Kasumi-1 (cell line): ENCODE measurements at regions not wholly inside any gene's neighbourhood (a gene's known extent, or its start where the extent isn't known, plus 50 kb on each side); places are given as distances from the start of the nearest gene placed in this dataset.

Experiments
- DNase-seq, 2 experiments: peaks; one replicate each; lab custom pipeline; 2025; lab: John Stamatoyannopoulos, UW

DNA sequence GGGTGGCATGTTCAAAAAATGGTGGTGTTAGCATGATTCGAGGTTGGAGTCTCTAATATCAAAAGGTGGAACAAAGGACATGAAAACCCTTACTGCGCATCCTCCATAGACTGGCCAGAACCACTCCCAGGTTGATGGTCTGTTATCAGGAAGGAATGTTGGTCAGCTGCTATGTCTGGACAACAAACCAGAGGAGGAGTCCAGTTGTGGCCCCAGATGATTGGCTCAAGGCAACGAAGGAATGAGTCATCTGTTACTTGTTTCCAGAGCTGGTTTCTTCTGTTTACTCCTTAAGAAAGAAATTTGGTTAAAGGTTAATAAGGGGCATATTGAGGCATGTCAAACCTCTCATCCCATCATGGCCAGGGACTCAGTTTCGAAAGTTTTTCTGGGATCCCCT lies 56.8 kb upstream of the GRIA4 start:
- DNase-seq: no peak

DNA sequence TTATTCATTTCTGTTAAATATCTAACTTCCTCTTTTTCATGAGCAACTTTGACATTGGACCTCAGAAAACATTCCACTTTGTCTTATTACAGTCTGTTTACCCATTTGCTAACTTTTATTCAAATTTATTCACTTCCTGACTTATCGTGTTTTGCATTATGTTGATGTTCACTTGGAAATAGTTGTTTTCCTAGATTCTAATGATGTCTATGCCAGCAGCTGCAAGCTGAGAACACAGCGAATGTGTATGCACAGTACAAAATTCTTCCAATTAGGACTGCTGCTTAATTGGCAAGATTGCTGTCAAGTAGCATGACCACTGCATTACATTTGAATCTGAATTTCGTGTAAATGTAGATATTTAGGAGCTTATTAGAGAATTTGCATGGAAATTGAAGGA lies 61.5 kb upstream of the GRIA4 start:
- DNase-seq: peak in 1 of 2 experiments; percentile 27

DNA sequence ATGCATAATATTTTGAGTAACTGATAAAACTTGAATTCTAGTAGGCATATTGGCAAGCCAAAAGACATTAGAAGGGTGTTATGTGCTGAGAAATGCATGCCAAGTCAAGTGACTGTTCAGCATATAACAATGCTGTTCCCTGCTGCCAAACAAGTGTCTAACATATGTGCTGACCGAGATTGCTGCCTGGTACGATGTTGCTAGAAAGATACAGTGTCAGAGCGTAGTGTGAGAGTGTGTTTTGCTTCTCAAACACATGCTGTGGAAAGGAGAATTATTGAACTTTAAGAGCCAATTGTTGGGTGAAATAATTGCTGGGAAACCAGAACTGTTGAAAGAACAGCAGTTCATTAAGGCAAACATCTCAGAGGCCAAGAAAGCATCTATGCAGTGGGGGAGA lies 71.3 kb upstream of the GRIA4 start:
- DNase-seq: no peak

DNA sequence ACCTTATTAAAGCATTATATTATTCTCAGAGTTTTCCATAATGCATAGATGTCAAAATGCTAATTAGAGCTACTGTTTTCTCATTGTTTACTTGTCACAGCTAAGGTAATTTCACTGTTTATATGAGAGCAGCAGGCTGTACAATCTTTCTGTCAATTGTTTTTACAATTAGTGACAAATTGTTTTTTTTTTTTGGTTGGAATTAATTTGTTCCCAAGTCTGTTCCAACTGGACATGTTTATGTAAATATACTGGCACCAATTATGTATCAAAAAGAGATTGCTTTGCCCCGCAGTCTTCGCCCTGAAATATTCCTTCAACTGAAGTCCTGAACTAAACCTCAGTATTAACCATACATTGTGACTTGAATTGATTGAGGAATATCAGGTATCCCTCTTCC lies 72.3 kb upstream of the GRIA4 start:
- no peak for DNase-seq

DNA sequence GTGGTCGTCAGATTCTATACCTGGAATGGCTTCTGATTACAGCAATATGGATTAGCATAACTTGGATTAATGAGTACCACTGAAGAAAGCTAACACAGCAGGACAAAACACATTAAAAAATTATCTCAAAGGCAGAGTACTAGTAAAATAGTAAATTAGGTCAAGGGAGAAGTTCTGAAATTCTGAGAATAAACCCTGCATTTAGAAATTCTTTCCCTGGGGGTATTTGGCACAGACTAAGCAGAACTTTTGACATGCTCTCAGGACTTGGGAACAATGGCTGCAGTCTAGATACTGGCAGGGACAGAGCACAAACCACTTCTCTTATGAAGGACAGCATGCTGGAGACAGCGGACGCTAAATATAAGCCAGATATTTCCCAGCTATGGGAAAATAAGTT lies 85.6 kb upstream of the GRIA4 start:
- no peak for DNase-seq

DNA sequence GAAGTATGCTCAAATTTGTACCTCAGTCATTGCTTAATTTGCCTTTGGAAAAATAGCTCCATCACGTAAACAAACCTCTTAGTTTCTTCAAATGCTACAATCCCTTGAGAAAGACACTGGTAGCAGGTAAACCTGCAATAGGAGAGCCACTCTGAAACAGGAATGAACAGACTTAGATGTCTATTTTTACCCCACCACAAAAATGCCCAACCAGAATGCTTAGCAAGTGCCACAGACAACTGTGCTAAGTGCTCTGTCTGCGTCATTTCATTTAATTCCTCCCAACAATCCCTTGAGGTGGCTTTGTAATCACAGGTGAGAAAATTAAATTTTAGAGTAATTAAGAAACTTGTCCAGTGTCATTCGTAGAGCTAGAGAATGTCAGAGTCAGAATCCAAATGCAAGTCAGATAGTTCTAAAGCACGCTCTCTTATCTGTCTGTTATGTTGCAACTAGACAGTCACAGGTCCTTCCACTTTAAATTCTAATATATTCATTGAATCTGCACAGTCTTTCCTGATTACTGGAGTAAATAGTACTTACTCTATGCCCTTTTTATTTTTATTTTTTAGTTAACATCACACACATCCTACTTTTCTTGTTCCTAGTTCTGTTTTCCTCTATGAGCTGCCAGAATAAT lies 89.0 kb upstream of the GRIA4 start:
- DNase-seq: no peak

DNA sequence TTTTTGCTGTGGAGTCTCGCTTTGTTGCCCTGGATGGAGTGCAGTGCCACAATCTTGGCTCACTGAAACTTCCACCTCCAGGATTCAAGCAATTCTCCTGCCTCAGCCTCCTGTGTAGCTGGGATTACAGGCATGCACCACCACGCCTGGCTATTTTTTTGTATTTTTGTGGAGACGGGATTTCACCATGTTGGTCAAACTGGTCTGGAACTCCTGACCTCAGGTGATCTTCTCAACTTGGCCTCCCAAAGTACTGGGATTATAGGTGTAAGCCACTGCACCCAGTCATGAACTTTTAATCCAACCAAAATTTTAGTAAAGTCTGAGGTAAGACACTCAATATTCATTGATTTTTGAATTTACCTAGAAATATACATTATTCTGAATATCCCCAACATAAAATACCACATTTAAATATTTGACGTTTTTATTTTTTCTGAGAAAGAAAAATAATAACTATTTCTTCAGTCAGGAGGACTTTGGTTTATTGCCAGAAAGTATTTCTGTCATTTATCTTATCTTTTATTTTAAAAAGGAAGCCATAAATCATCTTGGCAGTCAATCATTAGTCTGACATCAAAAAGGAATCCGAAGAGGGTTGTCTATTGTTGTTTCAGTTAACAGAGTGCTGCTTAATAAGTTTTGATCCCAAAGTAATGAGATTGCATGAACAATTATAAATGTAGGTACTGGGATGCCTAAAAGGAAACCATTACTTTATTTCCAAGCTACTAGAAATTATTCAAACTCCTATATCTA lies 102.2 kb upstream of the GRIA4 start:
- DNase-seq: no peak

DNA sequence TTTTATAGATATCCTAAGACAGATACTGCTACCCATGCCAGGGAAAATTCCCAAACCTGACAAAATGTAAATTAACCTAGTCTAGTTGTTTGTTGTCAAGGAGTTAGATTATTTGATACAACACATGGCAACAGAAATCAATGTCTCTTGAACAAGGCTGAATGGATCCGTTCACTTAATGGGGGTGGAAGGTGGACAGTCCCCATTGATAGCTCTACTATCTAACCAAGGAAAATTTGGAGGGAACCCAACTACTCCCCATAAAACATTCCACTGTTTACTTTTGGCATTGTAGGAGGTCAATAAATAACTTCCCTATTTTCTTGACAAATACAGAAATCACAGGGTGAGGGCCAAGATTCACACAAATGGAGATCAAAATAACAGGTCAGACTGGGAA lies 117.9 kb upstream of the GRIA4 start:
- no peak for DNase-seq

DNA sequence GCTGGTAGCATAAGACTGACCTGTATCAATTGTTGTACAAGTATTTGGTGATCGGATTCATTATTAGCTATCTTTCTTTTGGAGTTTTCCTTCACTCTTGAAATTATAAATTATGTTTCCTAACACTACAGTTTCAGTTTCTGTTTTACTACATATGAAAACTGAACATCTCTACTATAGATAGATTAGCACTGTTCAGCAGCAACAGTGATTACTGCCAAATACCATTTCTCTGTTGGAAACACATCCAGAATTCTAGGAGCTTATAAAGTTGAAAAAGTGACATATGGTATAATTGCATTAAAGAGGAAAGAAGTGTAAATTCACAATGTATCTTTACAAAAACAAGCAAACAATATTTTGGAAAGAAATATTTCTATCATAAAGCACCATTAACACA lies 118.5 kb upstream of the GRIA4 start:
- DNase-seq: no peak

DNA sequence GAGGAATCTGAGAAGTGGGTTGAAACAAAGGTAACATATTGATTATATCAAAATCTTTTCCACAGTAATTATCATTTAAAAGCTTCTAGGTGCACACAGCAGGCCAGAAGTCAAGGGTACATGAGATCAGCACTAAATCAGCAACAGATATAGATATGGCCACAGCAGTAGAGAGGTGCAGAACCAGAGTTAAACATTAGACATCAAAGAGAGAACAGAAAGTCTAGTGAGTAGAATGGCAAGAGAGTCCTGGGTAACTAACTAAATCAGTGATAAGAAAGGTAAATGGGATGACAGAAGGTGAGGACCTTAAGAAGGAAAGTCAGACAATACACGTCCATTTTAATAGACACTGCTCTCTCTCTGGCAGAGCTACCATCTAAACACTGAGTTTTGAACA lies 119.5 kb upstream of the GRIA4 start:
- no peak for DNase-seq

DNA sequence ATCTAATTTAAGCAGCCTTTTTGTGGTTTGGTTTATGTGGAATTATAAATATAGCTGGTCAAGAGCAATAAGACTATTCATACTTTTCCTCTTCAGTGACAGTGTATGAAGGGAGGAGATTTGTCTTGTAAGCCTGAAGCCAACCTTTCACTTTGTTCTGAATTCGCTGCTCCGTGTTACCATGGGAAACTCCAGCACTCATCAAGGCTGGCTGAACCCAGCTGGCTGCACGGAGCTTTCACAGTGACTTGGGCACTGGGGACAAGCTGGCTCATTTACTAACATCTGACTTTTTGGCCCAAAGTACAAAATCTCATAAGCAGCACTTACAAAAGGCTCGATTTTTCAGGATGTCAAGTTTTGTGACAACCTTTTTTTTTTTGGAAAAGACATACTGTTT lies 120.4 kb upstream of the GRIA4 start:
- DNase-seq: no peak

DNA sequence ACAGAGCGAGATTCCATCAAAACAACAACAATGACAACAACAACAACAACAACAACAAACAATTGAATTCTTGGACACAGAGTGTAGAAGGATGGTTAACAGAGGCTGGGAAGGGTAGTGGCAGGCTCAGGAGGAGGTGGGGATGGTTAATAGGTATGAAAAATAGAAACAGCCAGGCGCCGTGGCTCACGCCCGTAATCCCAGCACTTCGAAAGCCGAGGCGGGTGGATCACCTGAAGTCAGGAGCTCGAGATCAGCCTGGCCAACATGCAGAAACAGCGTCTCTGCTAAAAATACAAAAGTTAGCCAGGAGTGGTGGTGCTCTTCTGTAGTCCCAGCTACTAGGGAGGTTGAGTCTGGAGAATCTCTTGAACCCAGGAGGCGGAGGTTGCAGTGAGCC lies 122.9 kb upstream of the GRIA4 start:
- no peak for DNase-seq

DNA sequence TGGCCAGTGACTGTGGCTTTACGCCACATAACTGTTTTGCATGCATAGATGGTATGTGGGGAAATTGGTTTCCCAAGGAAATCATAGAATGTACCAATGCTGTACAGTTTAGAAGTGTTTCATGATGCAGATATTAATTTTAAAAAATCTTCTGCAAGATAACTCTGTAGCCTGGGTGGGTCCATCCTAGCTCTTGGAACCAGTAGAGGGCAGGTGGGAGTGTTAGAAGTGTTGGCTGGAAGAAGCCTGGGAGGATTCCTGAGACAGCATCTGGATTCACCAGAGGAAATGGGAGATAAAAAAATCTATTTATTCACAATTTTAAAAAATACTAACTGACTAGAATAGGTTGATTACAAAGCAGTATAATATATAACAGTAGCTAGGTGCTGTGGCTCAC lies 139.9 kb upstream of the GRIA4 start:
- DNase-seq: no peak

DNA sequence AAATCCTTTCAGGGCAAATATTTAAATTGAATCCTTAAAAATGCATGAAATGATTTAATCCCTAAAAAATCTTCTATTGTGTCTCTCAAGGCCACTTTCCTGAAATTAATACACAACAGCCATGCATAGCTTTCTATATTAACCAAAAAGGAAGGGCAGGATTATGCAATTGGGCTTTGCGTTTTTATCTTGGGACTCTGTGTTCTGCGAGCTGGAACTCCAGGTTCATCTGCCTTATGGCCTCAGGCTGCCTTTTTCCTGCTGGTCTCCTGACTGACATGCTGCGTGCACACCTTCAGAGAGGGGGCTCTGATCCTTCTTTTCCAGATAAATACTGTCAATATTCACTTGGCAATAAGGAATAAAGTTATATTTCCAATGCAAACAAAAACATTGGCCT lies 141.7 kb upstream of the GRIA4 start:
- DNase-seq: no peak

DNA sequence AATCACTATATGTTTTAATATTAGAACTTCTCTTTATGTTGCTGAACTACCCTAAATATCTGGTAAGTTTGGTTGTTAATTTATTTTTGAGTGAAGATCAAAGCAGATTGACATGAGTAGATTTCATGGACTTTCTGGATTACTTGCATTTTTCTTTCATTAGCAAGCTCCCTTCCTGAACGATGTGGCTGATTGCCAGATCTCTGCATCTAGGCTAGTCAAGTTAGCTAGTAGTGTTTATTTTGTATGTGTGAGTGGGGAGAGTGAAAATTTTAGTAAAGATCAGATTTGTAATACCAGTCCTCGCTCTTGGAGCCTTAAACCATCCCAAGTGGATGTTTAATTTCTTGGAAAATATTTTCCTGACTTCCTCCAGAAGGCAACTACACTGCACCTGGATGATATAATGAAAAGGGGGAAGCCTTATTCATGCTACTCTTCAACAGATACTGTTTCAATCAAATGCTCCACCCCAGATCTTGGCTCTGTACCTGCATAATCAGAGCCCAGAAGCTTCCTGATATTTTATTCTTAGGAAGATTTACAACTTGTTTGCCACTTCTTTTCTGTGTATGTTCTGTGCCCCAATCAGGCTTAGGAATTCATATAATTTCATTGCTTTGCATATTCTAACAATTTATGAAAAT lies 143.2 kb upstream of the GRIA4 start:
- no peak for DNase-seq

DNA sequence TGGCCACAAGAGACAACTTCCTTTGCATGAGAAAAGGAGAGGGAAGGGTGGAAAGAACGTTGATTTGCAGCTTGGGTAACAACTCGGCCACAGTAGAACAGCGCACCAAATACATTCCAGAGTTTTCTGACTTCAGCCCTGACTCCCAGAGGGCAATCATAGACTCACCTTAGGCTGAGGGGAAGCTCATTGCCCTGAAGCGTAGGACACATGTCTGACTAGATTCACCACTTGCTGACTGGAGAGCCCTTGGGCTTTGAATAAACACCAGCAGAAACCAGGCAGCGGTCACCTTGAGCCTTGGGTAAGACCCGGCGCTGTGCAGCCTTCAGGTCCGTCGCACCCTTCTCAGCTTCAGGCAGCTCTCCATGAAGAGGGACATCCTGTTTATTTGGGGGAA lies 151.8 kb upstream of the GRIA4 start:
- DNase-seq: no peak

DNA sequence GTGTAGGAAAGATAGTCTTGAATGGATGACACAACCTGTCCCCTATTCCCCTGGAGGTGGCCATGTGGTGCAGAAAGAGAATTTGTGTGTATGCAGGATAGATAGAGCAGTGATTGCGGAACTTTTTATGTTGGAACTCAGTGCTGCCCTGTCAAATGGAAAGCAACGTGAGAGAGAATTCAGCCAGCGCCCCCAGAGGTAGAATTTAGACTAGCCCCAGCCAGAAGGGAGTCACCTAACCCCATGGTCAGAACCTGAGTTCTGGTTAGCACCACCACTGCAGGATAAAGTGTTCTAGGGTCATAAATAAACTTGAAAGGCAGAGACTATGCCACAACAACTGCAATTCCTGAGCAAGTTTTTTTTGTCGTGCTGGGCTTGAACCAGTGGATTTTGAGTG lies 152.9 kb upstream of the GRIA4 start:
- no peak for DNase-seq

DNA sequence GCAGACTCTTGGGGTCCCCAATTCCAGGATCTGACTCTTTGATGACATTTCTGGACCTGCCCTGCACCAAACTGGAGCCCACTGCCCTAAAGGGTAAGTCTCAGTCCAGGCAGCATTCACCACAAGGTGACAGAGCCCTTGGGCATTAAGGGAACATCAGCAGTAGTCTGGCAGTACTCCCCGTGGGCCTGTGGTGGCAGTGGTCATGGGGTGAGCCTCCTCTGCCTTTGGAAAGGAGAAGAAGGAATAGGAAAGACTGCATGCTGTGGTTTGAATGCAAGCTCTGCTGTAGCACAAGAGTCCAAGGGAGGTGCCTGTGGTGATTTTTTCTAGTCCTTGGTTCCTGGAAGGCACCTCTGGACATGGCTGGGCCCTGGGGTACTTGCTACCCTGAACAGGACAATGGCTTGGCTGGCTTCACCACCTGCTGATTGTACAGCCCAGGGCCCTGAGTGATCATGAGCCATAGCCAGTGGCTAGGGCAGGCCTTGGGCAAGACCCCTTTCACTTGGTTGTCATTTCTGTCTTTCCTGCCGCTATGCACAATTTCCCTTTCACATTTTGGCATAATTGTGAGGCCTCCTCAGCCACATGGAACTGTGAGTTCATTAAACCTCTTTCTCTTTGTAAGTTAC lies 160.7 kb upstream of the GRIA4 start:
- DNase-seq: no peak

DNA sequence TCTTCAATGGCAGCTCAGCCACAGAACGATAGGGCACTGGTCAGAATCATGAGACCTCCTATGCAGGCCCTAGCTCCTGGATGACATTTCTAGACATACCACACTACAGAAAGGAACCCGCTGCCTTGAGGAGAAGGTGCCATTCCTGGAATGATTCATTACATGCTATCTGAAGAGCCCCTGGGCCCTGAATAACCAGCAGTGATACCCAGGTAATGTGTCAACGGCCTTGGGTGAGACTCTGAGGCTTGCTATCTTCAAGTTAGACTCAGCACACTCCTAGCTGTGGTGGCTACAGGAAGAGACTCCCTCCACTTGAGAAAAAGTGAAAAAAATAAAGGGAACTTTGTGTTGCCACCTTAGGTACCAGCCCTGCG lies 161.2 kb upstream of the GRIA4 start:
- DNase-seq: no peak

DNA sequence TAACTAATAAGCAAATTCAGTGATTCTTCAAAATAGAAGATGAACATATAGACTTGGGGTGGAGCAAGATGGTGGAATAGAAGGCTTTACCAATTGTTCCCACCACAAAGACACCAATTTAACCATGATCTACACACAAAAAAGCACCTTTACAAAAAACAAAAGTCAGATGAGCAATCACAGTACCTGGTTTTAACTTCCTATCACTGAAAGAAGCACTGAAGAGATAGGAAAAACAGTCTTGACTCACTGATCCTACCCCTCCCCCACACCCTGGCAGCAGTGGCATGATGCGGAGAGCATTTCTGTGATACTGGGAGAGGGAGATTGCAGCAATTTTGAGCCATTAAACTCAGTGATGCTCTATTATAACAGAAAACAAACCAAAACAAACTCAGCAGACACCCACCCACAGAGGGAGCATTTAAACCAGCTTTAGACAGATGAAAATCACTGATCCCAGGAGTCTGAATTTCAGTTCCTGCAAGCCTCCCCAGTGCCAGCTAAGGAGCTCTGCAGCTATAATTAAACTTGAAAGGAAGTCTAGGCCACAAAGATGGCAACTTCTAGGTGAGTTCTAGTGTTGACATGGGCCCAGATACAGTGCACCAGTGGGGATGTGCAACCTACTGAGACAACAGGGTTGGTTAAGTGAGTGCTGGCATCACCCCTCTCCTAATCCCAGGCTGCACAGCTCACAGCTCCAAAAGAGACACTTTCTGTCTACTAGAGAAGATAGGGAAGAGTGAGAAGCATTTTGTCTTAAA lies 161.8 kb upstream of the GRIA4 start:
- no peak for DNase-seq

DNA sequence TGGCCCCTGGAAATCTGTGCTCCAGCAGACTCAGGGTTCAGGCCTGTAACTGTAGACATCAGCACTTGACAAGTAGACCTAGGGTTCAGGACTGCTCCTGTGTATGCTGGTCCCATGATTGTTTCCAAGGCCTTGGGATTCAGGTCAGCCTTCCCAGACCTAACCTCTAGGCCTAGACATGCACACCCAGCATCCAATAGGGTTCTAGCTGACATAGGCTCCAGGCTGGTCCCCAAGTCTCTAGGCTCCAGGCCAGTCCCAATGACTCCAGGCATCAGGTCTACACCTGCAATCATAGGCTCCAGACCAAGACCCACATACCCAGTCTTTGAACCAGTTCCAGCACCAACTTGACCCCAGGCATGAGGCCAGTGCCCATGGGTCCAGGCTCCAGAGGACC lies 166.2 kb upstream of the GRIA4 start:
- DNase-seq: no peak

DNA sequence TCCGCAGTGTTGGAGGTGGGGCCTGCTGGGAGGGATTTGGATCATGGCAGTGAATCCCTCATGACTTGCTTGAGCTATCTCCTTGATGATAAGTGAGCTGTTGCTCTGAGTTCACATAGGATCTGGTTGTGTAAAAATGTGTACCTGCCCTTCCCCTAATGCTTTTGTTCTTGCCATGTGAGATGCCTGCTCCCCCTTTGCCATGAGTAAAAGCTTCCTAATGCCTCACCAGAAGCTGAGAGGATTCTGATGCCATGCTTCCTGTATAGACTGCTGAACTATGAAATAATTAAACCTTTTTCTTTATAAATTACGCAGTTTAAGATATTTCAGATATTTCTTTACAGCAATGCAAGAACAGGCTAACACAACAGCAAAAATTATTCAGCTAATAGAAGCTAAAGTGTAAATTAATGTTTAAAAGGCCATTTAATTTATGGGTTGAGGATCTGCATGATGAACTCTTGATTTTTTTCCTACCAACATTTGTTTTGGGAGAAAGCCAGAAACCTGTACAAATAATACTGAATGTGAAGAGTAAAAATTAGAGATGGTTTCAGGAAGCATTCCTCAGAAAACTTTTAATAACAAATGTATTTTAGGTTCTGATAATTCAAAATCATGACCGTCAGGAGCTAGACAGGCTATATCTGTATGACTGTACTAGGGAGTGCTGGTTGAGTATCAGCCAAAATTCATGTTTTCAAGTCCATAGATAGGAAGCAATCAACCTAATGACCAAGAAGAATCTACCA lies 177.5 kb upstream of the GRIA4 start:
- DNase-seq: no peak
